DMS153 treated with DMSO at 0.1 percent for 48 hours (cell line): ENCODE measurements at regions not wholly inside any gene's neighbourhood (a gene's known extent, or its start where the extent isn't known, plus 50 kb on each side); places are given as distances from the start of the nearest gene placed in this dataset.

Experiments used
- DNase-seq: peaks from one replicate; lab custom pipeline; 2025; ENCODE audit not compliant: unreplicated experiment; lab: John Stamatoyannopoulos, UW

GRCh38 chr12:114933428-114934160 lies 249.6 kb upstream of the TBX3 start:
- DNase-seq, result no peak

GRCh38 chr12:114932806-114933205 lies 248.8 kb upstream of the TBX3 start:
- DNase-seq, result no peak

- no peak for DNase-seq
Observed at GRCh38 chr12:114931025-114931424, 247.1 kb upstream of the TBX3 start.

GRCh38 chr12:114926341-114926740 lies 242.4 kb upstream of the TBX3 start:
- no peak for DNase-seq

- no peak for DNase-seq
Observed at GRCh38 chr12:114924946-114925475, 241.0 kb upstream of the TBX3 start.

- no peak for DNase-seq
Observed at GRCh38 chr12:114921781-114922180, 237.8 kb upstream of the TBX3 start.

- DNase-seq, result no peak
Observed at GRCh38 chr12:114920771-114921554, 237.0 kb upstream of the TBX3 start.

GRCh38 chr12:114919479-114919878 lies 235.5 kb upstream of the TBX3 start:
- DNase-seq, result no peak

- DNase-seq, result no peak
Observed at GRCh38 chr12:114918535-114919233, 234.7 kb upstream of the TBX3 start.

- DNase-seq, result no peak
Observed at GRCh38 chr12:114917953-114918352, 234.0 kb upstream of the TBX3 start.

GRCh38 chr12:114917307-114917706 lies 233.3 kb upstream of the TBX3 start:
- DNase-seq, result no peak

- no peak for DNase-seq
Observed at GRCh38 chr12:114916541-114916940, 232.6 kb upstream of the TBX3 start.

GRCh38 chr12:114916124-114916523 lies 232.1 kb upstream of the TBX3 start:
- DNase-seq, result no peak

GRCh38 chr12:114913871-114914801 lies 230.2 kb upstream of the TBX3 start:
- peak; percentile 67 for DNase-seq

GRCh38 chr12:114912811-114913210 lies 228.8 kb upstream of the TBX3 start:
- no peak for DNase-seq

GRCh38 chr12:114911196-114911595 lies 227.2 kb upstream of the TBX3 start:
- no peak for DNase-seq

GRCh38 chr12:114904254-114905003 lies 220.5 kb upstream of the TBX3 start:
- no peak for DNase-seq

- no peak for DNase-seq
Observed at GRCh38 chr12:114903083-114903691, 219.2 kb upstream of the TBX3 start.

- peak; percentile 63 for DNase-seq
Observed at GRCh38 chr12:114902665-114903064, 218.7 kb upstream of the TBX3 start.
